HG03432 (cell line): ENCODE measurements at regions not wholly inside any gene's neighbourhood (a gene's known extent, or its start where the extent isn't known, plus 50 kb on each side); places are given as distances from the start of the nearest gene placed in this dataset.
A peak's percentile ranks its signal among the peaks of the same experiment; 100 is the strongest.

Experiments used
- ATAC-seq: cut with Tn5 transposase; IDR thresholded peaks from one replicate; pipeline ENCODE4 v1.9.1; 2021; ENCODE audit warnings: mild to moderate bottlenecking, moderate library complexity; ENCODE audit not compliant: unreplicated experiment

DNA sequence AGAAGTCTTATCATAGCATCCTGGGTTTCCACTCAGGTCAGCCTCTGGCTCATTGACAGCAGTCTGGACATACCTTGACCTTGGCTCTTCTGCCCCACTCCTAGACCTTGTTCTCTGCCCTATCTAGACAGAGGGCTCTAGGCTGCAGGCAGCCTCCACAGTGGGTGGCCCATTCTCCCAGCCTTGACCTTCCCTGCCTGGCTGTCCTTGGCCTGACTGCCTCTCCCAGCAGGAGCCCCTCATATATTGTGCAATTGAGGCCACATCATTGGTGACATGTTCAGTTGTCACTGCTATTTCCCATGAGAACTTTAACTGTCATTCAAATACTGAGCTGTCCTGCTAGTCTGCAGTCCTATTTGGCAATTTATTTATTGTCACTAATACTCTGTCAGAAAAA, 503.4 kb downstream of the PLXNA4 start:
- ATAC-seq: no peak

DNA sequence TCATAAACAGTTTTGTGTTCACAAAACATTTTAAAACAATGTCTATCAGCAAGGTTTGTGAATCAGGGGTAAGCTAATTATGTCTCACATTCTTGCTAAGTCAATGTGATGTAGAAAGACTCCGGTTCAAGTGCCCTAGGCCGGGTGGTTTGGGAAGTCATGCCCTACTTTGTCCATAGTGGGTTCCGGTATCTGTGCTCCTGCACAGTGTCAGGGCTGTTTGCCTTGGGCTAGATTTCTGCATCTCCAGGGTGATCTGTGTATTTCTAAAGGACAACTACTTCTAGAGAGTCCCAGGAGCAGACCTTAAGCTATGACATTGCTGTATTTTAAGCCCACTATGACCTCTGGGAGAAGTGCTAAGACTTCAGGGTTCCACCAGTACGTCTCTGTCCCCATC, 504.1 kb downstream of the PLXNA4 start:
- no peak for ATAC-seq

DNA sequence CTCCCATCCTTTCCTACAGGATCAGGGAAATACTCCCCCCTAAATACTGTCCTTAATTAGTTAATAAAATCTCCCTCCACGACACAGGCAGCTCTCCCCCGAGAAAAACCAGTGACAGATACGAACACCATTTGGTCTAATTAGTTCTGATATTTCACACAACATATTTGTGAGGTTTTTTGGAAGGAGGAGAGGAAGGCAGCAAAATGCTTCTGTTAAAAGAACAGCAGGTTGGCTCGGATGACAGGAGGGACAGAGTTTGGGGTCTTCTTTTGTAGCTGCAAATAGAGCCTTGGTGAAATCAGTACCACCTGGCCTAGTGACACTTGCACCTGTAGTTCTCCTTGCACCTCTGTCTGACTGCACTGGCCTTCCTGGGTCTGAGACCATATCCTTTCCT, 507.0 kb downstream of the PLXNA4 start:
- ATAC-seq: no peak

DNA sequence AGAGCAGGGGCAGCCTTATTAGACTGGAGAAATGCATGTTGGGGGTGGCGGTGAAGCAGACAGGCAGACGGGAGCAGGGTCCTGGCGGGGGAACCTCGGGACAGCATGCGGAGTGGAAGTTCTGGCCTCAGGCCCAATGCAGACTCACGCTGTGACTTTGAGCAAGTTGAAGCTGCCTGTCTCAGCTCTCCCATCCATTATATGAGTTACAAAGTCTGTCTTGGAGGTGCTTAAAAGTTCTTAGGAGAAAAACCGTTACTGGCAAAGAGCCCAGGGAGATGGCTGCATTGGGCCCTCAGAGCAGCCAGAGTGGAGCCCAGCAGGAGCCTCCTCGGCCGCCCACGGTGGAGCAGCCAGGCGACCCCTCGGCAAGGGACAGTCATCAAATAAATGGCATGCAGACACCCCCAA, 509.5 kb downstream of the PLXNA4 start:
- ATAC-seq: no peak

DNA sequence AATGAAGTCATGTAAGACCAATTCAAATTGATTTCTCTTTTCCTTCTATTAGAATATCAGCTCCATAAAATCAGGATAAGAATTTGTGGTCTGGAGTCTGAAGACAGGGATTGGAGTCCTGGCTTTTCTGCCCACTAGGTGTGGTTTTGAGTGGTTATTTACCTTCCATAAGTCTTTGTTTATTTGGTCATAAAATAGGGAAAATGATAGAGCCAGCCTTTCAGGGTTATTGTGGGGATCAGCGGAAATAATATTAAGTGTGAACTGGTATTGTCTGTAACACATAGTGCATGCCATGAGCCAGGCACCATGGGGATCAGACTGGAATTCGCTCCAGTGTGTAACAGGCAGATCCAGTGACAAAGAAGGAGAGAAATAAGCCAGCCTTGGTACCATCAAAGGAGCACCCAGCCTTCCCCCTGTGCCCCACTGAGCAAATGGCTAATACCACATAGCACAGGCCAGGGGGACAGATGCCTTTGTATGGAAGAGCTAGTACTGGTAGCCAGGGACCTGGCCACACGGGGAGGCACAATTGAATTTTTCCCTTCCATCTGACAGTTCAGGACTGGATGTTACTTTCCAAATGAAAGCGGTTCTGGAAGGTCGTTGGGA, 509.7 kb upstream of the PODXL start:
- ATAC-seq: no peak

DNA sequence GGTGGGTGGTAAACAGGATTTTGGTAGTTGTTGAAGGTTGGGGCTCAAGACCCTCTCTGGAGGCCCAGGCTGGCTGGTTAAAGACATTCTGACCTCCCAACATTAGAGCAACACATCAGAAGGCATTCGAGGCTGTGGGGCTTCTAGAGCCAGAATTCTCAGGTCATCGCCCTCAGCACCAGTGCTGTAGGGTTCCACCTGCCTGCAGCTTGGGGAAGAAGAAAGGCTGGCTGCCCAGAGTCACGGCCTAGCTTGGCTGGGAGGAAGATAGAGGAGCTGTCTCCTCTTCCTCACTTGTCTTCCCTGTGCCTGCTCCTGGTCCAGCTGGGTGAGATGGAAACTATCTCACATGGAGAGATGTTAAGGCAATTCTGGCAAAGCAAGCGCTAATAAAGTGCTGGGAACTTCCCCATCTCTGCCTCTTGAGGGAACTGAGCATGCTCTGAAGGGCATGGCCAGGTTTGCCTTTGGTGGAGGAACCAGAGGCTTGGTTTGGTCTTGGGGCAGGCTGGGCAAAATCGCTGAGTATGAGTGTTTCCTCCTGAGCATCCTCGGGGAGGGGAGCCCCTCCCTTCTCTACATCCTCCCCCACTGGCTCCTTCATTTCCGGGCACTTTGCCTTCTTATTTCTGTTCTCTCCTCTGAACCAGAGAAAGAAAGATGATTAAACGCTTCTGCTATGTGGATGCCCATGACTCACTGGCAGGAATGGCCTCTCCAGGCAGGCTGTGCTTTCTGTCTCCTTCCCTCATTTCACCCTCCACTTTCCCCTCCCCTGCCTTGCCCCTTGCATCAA, 509.0 kb upstream of the PODXL start:
- ATAC-seq: no peak

DNA sequence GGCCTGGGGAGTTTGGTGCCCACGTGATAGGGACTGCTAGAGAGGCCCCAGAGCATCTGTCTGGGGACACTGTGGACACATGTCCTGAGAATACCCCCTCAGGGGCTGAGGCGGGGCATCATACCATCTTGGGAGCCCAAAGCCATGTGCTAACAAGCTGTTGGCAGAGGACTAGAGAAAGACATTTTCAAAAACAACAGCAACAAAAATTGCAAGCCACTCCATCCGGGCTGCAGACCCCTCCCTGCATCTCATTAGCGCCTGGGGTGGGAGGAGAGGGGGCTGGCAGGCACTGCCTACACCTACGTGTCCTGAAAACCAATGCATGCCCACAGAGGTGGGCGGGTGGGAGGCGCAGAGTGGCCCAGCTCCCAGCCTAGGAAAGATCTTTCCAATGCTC, 507.4 kb upstream of the PODXL start:
- ATAC-seq: no peak

DNA sequence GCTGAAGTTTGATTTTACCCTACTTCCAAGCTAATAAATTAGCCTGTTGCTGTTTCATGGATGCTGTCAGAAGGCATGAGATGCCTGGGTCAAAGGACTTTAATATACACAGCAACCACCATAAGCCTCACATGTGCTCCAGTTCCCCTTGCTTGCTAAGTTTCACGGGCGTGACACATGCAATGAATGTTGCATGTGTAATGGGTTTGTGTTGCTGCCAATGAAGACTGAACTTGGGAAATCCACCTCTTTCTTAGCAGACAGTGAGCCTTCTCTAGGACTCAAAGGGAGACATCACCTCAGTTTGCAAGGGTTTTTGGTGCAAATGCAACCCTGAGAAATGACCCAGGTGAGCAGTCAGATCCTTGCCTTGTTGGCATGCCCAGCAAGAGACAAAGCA, 505.5 kb upstream of the PODXL start:
- ATAC-seq: no peak

DNA sequence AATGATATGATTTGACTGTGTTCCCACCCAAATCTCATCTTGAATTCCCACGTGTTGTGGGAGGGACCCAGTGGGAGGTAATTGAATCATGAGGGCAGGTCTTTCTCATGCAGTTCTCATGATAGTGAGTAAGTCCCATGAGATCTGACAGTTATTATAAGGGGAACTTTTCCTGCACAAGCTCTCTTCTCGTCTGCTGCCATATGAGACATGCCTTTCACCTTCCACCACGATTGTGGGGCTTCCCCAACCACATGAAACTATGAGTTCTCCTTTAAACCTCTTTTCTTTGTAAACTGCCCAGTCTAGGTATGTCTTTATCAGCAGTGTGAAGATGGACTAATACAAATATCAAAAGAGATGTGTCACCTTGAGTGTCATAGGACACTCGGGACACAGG, 502.7 kb upstream of the PODXL start:
- ATAC-seq: peak; percentile 84

DNA sequence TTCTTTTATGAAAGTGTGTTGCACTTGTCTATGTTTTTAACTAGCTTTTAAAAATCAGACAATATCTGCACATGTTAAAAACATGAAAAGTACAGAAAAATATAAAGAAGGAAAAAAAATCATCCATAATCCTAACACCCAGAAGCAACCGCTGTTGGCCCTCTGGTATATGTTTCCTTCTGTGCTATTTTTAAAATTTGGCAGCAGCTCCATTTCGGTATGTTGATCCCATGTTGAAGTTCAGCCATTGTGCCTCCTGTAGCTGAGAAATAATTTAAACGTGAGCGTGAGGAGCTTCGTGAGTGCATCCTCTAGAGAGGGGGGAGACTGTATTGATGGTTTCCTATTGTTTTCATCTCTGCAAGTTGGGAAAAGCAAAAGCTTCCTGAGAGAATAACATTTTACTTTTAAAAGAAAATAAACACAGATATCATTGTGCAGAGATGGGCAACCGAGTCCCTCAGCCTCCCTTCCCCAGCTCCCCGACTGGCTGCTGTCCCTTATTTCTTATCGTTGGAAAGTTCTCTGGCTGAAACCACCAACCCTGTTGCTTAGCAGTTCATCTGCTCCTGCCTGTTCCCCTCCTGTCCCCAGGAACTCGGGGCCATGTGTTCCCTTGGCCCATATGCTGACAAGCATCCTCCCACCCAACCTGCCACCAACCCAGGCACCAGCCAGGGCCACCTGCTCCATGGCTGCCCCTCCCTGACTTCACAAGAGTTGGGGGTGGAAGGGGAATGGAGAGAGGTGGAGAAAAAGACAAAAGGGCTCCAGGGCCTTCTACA, 499.1 kb upstream of the PODXL start:
- no peak for ATAC-seq

DNA sequence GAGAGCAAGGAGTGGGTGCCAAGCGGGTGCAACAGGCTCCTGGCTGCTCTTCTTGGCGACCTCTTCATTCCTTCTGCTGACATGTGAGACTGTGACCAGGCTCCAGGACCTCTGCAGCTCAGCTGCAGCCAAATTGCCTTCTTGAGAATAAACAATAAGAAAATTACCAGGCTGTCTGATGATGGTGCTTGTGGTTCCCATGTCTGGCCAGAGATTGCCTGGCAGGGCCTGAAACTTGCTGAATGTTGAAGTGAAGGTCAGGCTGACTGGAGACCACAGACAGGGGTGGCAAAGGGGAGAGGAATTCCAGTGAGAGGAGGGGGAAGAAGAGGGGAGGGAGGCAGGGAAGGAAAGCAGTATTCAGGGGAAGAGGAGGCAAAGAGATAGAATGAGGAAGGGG, 497.4 kb upstream of the PODXL start:
- ATAC-seq: no peak

DNA sequence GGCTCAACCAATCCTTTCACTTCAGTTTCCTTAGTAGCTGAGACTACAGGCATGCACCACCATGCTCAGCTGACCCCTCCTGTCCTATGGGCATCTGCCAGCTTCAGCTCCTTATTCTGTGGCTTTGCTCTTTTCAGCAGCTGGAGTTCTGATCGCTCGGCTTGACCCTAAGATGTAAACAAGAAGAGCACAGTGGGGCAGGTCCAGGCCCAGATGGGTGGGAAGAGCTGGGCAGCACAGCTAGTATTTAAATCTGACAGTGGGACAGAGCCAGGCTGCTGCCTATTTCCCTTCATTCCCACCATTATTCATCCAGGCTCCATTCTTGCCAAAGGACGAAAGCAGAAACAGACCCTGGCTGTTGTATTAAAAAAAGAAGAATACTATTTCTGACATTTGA, 494.9 kb upstream of the PODXL start:
- no peak for ATAC-seq

DNA sequence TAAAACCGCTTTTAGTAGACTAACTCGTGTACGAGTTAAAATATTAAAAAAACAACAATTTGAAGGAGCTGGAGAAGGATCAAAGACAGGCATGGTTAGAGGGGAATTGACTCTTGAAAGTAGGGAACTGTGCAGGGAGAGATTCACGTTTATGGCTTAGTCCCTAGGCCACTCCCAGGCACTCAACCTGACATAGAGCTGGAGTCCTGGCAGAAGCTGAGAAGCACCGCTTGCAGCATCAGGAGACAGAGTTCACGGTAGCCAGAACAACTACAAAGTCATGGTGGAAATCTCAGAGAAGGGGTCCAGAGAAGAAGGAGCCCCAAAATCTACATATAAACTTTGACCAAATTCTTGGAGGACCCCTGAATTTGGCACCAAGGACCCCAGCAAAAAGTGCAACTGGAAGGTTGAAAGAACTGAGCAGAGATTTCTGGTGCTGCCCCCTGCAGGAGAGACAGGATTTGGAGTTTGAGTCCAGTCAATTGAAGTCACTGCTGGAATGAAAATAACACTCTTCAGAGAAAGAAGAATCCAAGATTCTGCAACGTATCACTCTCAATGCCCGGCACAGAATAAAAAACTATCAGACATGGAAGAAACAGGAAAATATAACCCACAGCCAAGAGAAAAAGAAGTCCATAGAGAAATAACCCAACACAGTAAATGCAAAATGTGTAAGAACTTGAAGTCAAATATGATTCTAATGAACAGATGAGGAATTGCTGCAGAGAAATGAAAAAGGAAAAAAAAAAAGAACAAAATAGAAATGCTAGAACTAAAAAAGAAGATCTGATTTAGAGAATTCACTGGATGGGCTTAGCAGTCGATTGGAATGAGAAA, 493.3 kb upstream of the PODXL start:
- no peak for ATAC-seq

DNA sequence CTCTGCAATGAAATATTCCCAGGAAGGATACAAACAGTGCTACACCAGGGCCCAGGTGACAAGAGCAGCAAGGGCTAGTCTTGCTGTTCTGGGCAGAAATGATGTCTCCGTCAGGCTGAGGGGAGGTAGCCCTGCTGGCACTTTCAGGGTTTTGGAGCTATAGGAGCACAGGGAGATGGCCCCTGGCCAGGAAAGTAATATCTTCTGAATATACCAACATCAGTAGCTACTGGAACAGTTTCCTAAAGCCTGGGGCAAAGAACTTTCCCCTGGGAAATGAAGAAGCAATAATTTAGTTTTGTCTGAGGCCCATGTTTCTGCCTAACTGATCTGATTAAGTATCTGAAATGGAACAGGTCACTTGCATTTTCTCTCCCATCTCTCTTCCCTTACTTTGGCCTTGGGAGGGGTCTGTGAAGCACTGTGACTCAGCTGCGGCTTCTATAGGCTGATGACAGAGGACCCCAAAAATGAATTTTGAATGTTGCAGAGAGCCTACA, 489.1 kb upstream of the PODXL start:
- ATAC-seq: no peak

DNA sequence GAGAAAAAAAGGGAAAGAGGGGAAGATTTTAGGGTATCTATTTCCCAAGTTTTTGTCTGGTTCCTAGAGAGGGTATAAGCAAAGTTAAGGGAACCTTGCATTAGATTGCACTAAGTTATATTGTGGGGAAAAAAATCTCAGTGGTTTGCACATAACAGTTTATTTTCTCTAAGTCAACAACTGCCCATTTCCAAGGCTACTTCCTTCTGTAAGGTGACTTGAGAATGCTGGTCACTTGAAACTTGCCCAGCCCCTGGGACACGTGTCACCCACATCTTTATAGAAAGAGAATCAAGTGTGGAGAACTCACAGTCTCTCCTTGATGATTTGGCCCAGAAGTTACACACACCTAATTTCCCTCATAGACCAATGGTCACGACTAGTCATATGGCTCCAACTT, 488.6 kb upstream of the PODXL start:
- ATAC-seq: no peak

DNA sequence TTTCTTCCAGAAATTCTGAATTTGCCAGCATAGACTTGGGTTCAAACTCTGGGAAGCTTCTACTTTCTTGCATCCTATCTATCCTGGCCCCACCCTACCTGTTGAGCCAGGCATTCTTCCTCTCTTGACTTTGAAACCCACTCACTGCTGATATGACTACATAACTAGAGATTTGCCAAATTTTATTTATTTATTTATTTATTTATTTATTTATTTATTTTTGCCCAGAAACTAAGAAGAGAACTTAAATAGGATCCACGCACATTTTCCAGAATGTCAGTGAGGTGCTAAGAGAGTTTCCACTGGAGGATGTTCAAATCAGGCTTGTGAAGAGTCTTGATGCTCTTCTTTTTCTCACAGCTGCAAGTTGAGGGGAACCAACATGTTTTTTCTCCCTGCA, 487.8 kb upstream of the PODXL start:
- ATAC-seq: no peak

DNA sequence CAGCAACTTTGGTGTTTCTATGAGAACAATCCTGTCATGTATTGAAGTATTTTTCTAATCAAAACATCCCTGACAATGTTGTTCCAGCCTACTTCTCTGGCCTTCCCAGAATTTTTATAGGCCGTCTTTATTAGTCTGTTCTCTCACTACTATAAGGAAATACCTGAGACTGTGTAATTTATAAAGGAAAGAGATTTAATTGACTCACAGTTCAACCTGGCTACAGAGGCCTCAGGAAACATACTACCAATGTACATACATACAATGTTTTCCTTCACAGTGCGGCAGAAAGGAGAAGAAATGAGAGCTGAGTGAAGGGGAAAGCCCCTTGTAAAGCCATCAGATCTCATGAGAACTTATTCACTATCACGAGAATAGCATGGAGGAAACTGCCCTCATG, 484.7 kb upstream of the PODXL start:
- no peak for ATAC-seq

DNA sequence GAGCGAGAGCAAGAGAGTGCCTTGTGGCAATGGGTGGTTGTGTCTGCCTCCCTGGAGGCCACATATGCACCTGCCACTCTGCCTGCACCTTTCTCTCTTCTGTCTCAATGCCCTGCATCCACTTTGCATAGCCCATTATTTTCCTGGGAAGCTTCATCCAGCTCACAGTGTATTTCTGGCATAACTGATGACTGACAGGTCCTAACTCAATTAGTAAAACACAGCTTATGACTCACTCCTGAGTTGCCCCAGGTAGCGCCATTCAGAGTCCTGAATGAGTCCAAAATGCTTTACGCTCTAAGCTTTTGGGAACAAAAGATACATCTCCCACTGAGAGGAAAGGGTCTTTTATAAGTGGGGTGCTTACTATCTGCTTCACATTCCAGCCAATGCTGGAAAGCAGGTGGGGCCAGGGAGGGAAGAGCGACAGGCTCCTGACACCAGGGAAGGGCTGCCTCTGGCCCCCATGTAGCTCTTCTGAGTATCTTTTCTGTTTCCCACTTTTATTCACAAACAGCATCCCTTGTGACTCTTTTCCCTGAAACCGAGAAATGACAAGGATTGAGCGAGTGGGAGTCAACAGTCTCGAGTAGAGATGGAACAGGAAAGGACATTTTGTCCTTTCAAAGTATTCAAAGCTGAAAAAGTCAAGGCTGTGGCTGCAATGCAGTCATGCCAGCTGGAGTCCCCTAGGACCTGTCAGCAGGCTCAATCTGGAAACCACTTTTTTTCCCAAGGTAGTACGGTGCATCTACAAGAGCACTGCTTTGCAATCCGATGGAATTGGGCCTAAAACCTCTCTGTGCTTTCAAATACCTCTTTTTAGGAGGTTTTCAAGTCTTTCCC, 479.3 kb upstream of the PODXL start:
- no peak for ATAC-seq

DNA sequence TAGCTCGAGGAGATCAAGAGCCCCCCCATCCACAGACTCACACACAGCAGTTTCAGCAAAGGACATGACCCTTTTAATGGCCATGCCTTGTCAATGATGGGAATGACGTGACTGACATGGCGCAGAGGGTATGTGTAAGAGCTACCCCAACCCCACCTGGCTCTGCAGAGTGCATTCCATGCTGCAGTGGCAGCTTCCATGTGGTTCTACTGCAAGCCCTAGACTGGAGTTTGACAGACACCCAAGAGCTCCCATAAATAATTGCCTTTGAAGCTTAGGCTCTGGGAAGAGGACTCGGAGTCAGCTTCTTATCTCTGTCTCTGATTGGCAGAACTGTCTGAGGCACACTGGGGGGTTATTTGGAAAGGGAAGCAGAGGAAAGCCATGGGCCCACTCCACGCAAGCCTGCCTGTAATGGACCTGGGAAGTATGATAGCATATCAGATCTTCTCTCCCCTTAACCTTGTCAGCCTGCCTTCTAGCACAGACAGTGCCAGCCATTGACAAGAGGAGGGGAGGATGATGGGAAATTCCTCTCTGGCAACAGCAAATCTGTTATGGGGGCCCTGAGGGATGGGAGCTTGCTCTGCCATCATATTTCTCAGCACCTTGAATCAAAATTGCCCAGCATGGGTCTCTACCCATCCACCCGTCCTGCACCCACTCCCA, 478.5 kb upstream of the PODXL start:
- no peak for ATAC-seq

DNA sequence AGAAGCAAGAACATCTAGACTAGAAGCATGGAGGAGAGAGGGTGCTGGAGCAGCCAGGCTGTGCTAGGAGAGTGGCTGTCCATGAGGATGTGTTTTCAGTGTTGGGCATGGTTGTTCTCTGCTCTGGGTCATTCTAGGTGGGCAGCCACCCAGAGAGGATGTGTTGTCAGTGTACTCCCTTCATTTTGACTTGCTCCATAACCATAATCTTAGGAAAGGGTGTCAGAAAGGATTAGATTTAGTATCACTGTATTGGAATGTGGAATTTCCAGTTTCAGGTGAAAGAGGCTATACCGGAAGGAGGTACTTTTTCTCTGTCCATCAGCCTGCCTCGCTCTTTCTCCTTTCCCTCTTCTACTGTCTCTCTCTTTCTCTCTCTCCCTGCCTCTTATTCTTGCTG, 474.5 kb upstream of the PODXL start:
- no peak for ATAC-seq
